Gastroesophageal sphincter (tissue), 4 donors: ENCODE measurements at regions not wholly inside any gene's neighbourhood (a gene's known extent, or its start where the extent isn't known, plus 50 kb on each side); places are given as distances from the start of the nearest gene placed in this dataset.

Experiments used
- ATAC-seq: fragments of 150-250 bp; one replicate; pipeline ENCODE4 v1.9.1; 2016; ENCODE audit warnings: mild to moderate bottlenecking, moderate library complexity
- H3K27ac ChIP-seq, 4 donors: fragments of 200-600 bp; sonication (generic) in 3 of 4; 1 replicate in 3 of 4; 2 replicates in 1 of 4; pipeline ENCODE4 v1.5.1; 2016 to 2019
- H3K27me3 ChIP-seq: fragments of 200-600 bp; sonication (generic); one replicate; pipeline ENCODE4 v1.5.1; 2019
- H3K36me3 ChIP-seq, 2 donors: fragments of 200-600 bp; sonication (generic); one replicate each; pipeline ENCODE4 v1.5.1; 2019; ENCODE audit warnings: control low read depth in 1 of 2
- H3K4me1 ChIP-seq, 3 donors: fragments of 200-600 bp; sonication (generic); 1 replicate in 2 of 3; 2 replicates in 1 of 3; pipeline ENCODE4 v1.5.1; 2016 to 2019; ENCODE audit warnings: control low read depth in 2 of 3
- H3K4me3 ChIP-seq, 2 donors: fragments of 200-600 bp; sonication (generic); one replicate each; pipeline ENCODE4 v1.5.1; 2019; ENCODE audit warnings: mild to moderate bottlenecking in 1 of 2, moderate library complexity in 1 of 2
- H3K9me3 ChIP-seq, 3 donors: fragments of 200-600 bp; sonication (generic); one replicate each; pipeline ENCODE4 v1.5.1; 2017 to 2019; ENCODE audit warnings: control low read depth in 2 of 3
- CTCF ChIP-seq, 4 experiments: fragments of 200-600 bp in 2 of 4; fragments of 450-650 bp in 2 of 4; sonication (generic) in 1 of 4; IDR thresholded peaks; one replicate each; pipeline ENCODE4 v1.5.1; 2017 to 2019; ENCODE audit warnings: antibody characterized with exemption in 4 of 4, mild to moderate bottlenecking in 2 of 4, moderate library complexity in 2 of 4
- EP300 ChIP-seq: sonication (generic); formaldehyde crosslinking; IDR thresholded peaks from one replicate; pipeline ENCODE4 v1.6.1; 2017; ENCODE audit warnings: antibody characterized with exemption, mild to moderate bottlenecking
- POLR2A ChIP-seq, 2 donors: fragments of 450-650 bp; IDR thresholded peaks; one replicate each; pipeline ENCODE4 v1.6.1; 2017; ENCODE audit warnings: antibody characterized with exemption in 2 of 2, mild to moderate bottlenecking in 2 of 2, moderate library complexity in 1 of 2
- POLR2AphosphoS5 ChIP-seq: sonication (generic); formaldehyde crosslinking; IDR thresholded peaks from one replicate; pipeline ENCODE4 v1.6.1; 2017; ENCODE audit warnings: antibody characterized with exemption
- WGBS, 2 donors: methylation state at CpG; one replicate each; pipeline ENCODE4 v1.1.5; 2018; ENCODE audit warnings: low coverage in 1 of 2; 5-methylcytosine and 5-hydroxymethylcytosine counted together

GRCh38 chr3:177992993-177993970 is 543.0 kb upstream of the KCNMB2 start:
- TF ChIP-seq POLR2AphosphoS5 (no peak), POLR2A (IDR thresholded peaks at IDR 0.05) (no peak), CTCF (IDR thresholded peaks at IDR 0.05) (no peak), EP300 (no peak)
- Histone ChIP-seq H3K27ac (no peak overlapping the region), H3K4me3 (no peak overlapping the region), H3K27me3 (no peaks in the 10 kb centered on the region), H3K4me1 (peaks cover 0 to 7% (median 3%) of the 10 kb centered on the region in 3 donors), H3K9me3 (no peaks in the 10 kb centered on the region), H3K36me3 (no peaks in the 10 kb centered on the region)
- 76 to 80% methylated on average over 4 to 6 of the region's 6 CpGs for WGBS, 2 donors
- ATAC-seq = no peak

GRCh38 chr3:177994976-177995375 is 541.3 kb upstream of the KCNMB2 start:
- Histone ChIP-seq H3K27ac (no peak overlapping the region), H3K9me3 (peaks cover 0 to 9% (median 0%) of the 10 kb centered on the region in 3 donors), H3K27me3 (no peaks in the 10 kb centered on the region), H3K4me1 (peaks cover 0 to 7% (median 3%) of the 10 kb centered on the region in 3 donors), H3K4me3 (no peak overlapping the region), H3K36me3 (no peaks in the 10 kb centered on the region)
- no peak for ATAC-seq
- TF ChIP-seq POLR2A (IDR thresholded peaks at IDR 0.05) (no peak), EP300 (no peak), CTCF (IDR thresholded peaks at IDR 0.05) (no peak), POLR2AphosphoS5 (no peak)

GRCh38 chr3:177995381-177996085 is 540.7 kb upstream of the KCNMB2 start:
- WGBS, 2 donors = 18 to 29% methylated on average over 1 of the region's 1 CpG
- no peak overlapping the region for H3K27ac ChIP-seq
- H3K36me3 ChIP-seq = no peaks in the 10 kb centered on the region
- ATAC-seq = no peak
- H3K27me3 ChIP-seq = no peaks in the 10 kb centered on the region
- TF ChIP-seq EP300 (no peak), POLR2A (IDR thresholded peaks at IDR 0.05) (no peak), POLR2AphosphoS5 (no peak), CTCF (IDR thresholded peaks at IDR 0.05) (no peak)
- H3K9me3 ChIP-seq = peaks cover 0 to 9% (median 0%) of the 10 kb centered on the region in 3 donors
- H3K4me3 ChIP-seq = no peak overlapping the region
- H3K4me1 ChIP-seq = peaks cover 0 to 7% (median 3%) of the 10 kb centered on the region in 3 donors

GRCh38 chr3:178001670-178002101 is 534.5 kb upstream of the KCNMB2 start:
- Histone ChIP-seq H3K4me3 (no peak overlapping the region), H3K4me1 (no peaks in the 10 kb centered on the region), H3K9me3 (peaks cover 0 to 9% (median 0%) of the 10 kb centered on the region in 3 donors), H3K27me3 (no peaks in the 10 kb centered on the region), H3K36me3 (no peaks in the 10 kb centered on the region), H3K27ac (no peak overlapping the region)
- 70% methylated on average over 1 of the region's 1 CpG; no CpG with 5 or more reads in 1 of the 2 donors for WGBS, 2 donors
- no peak for TF ChIP-seq POLR2AphosphoS5
- TF ChIP-seq EP300 = no peak
- TF ChIP-seq POLR2A (IDR thresholded peaks at IDR 0.05) = no peak
- no peak for TF ChIP-seq CTCF (IDR thresholded peaks at IDR 0.05)
- no peak for ATAC-seq
